ENCODE measurements at regions not wholly inside any gene's neighbourhood (a gene's known extent, or its start where the extent isn't known, plus 50 kb on each side); places are given as distances from the start of the nearest gene placed in this dataset.

DNA sequence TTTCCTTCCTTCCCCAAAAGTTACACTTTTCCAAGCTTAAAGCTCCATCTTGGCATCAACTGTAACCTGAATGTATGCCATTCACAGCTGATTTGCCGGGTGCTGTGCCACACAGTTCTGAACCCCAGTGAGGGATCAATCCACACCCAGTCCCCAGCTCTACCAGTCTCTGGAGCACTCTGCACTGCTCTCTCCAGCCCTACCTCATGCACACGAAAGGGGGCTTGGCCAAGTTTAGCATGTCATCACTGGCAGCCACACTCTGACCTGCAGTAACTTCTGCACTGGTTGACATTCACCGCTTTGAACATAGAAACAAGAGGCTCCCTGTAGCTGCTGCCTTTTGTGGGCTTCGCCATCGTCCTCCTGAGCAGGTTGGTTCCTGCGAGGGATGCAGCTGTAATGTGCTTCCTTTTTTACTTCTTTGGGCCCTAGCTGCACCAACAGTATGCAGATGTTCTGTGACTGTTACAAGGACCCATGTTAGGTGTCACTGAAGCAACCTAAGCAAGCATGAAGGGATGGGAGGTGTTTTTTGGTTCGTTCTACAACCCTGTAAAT is 135.4 kb upstream of the SLC44A3 start:
- TF ChIP-seq PATZ1 (CRISPR knock-in tag; IDR thresholded peaks at IDR 0.05; ENCODE audit: borderline replicate concordance) (no peak), ARNTL (CRISPR knock-in tag; IDR thresholded peaks at IDR 0.05; ENCODE audit: borderline replicate concordance, low read depth) (no peak), OSR1 (CRISPR knock-in tag; IDR thresholded peaks at IDR 0.05) (no peak), TOX (CRISPR knock-in tag; IDR thresholded peaks at IDR 0.05; ENCODE audit: borderline replicate concordance) (no peak), ZFP30 (CRISPR knock-in tag; IDR thresholded peaks at IDR 0.05) (no peak), ISL1 (CRISPR knock-in tag; IDR thresholded peaks at IDR 0.05) (no peak), CREB5 (CRISPR knock-in tag; IDR thresholded peaks at IDR 0.05; ENCODE audit: low read depth) (no peak)
- TF ChIP-seq, protein P1, sequence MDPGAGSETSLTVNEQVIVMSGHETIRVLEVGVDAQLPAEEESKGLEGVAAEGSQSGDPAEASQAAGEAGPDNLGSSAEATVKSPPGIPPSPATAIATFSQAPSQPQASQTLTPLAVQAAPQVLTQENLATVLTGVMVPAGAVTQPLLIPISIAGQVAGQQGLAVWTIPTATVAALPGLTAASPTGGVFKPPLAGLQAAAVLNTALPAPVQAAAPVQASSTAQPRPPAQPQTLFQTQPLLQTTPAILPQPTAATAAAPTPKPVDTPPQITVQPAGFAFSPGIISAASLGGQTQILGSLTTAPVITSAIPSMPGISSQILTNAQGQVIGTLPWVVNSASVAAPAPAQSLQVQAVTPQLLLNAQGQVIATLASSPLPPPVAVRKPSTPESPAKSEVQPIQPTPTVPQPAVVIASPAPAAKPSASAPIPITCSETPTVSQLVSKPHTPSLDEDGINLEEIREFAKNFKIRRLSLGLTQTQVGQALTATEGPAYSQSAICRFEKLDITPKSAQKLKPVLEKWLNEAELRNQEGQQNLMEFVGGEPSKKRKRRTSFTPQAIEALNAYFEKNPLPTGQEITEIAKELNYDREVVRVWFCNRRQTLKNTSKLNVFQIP (CRISPR knock-in tag; IDR thresholded peaks at IDR 0.05; ENCODE audit: borderline replicate concordance, low read depth): no peak
- TF ChIP-seq, protein P2, sequence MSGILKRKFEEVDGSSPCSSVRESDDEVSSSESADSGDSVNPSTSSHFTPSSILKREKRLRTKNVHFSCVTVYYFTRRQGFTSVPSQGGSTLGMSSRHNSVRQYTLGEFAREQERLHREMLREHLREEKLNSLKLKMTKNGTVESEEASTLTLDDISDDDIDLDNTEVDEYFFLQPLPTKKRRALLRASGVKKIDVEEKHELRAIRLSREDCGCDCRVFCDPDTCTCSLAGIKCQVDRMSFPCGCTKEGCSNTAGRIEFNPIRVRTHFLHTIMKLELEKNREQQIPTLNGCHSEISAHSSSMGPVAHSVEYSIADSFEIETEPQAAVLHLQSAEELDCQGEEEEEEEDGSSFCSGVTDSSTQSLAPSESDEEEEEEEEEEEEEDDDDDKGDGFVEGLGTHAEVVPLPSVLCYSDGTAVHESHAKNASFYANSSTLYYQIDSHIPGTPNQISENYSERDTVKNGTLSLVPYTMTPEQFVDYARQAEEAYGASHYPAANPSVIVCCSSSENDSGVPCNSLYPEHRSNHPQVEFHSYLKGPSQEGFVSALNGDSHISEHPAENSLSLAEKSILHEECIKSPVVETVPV (CRISPR knock-in tag; IDR thresholded peaks at IDR 0.05): no peak
